Retinal pigment epithelial cell (primary cell): ENCODE measurements at regions not wholly inside any gene's neighbourhood (a gene's known extent, or its start where the extent isn't known, plus 50 kb on each side); places are given as distances from the start of the nearest gene placed in this dataset.

Experiments
- DNase-seq: peaks from one replicate; pipeline ENCODE4 v3.0.0-alpha.2; 2010; ENCODE audit warnings: low read depth
- H3K4me3 ChIP-seq: 2 replicates; pipeline ENCODE4 v1.5.1; 2011; ENCODE audit warnings: mild to moderate bottlenecking, low read length, control low read depth, moderate library complexity
- TF ChIP-seq, protein P1 (sequence below): conservative IDR thresholded peaks from 2 replicates; pipeline ENCODE4 v1.5.1; 2011; ENCODE audit warnings: low read depth, low read length, control low read depth, inconsistent platforms

DNA sequence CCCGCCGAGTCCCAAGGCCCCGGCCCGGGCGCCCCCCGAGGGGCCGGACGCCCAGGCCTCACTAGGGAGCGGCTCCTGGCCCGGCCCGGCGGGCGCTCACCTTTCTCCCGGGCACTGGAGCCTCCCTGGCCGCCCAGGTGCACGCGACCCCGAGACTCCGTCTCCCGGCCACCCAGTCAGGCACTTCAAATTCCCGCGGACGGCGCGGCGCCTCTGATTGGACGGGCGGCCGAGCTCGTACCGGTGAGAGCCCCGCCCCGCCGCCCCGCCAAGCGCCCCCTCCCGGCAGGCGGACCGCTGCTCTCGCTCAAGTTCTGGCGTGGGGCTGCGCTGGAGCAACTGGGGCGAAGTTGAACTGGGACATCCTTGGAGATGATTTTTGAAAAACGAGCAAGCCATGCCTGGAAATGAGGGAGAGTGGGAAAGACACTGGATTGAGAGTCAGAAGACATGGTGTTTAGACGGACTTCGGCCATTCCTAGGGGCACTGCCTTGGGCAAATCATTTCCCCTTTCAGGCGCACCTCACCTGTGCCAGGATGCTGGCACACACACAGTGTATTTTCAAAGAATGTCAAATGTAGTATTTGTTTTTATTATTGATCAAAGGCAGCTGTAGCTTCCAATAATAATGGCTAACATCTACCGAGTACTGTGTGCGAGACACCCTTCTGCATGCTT, 485.3 kb downstream of the UQCRFS1 start:
- peak overlapping the region; percentile 57 for H3K4me3 ChIP-seq
- TF ChIP-seq, protein P1, sequence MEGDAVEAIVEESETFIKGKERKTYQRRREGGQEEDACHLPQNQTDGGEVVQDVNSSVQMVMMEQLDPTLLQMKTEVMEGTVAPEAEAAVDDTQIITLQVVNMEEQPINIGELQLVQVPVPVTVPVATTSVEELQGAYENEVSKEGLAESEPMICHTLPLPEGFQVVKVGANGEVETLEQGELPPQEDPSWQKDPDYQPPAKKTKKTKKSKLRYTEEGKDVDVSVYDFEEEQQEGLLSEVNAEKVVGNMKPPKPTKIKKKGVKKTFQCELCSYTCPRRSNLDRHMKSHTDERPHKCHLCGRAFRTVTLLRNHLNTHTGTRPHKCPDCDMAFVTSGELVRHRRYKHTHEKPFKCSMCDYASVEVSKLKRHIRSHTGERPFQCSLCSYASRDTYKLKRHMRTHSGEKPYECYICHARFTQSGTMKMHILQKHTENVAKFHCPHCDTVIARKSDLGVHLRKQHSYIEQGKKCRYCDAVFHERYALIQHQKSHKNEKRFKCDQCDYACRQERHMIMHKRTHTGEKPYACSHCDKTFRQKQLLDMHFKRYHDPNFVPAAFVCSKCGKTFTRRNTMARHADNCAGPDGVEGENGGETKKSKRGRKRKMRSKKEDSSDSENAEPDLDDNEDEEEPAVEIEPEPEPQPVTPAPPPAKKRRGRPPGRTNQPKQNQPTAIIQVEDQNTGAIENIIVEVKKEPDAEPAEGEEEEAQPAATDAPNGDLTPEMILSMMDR = peak; percentile 50
- no peak for DNase-seq

DNA sequence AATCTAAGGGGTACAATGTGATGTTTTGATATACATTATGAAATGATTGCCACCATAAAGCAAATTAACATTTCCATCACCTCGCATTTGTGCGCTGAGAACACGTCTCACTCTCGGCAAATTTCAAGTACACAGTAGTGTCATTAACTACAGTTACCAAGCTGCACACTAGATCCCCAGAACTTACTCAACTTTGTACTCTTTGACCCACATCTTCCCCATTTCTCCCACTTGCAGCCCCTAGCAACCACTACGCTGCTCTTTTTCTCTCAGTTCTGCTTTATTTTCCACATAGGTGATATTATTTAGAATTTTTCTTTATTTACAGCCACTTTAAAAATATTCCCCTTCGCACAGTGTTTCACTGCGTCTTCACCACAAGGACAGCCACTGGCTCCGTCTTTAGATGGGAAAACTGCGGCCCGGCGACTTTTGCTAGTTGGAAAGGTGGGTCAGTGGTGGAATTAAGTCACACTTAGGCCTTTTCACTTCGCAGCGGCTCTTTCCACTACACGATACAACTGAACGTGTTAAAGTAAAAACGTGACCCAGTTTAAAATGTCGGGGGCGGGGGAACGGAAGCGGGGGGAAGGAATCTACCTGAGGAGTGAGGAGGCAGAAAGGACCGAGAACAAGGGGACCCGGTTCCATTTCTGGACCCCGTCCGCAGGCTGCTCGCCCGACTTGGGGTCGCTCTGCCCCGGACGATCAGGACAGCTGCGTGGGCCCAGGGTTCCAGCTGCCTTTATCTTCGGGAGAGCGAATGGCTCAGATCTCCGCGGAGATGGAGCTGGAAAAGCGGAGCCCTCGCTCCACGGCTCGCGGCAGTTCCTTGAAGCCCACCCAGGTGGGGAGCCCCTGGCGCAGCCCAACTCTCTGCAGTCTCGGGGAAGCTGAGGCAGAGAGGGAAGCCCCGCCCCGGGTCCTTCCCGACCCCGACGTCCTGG, 486.1 kb downstream of the UQCRFS1 start:
- TF ChIP-seq, protein P1 = no peak
- H3K4me3 ChIP-seq = peak overlapping the region; percentile 57
- no peak for DNase-seq

DNA sequence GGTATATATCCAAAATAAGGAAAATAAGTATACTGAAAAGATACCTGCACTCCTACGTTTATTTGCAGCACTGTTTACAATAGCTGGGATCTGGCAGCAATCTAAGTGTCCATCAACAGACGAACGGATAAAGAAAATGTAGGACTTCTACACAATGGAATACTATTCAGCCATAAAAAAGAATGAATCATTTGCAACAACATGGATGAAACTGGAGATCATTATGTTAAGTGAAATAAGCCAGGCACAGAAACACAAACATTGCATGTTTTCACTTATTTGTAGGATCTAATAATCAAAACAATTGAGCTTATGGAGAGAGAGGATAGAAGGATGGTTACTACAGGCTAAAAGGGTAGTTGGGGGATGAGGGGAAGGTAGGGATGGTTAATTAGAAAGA, 494.0 kb downstream of the UQCRFS1 start:
- TF ChIP-seq, protein P1 = no peak
- no peak overlapping the region for H3K4me3 ChIP-seq
- no peak for DNase-seq

DNA sequence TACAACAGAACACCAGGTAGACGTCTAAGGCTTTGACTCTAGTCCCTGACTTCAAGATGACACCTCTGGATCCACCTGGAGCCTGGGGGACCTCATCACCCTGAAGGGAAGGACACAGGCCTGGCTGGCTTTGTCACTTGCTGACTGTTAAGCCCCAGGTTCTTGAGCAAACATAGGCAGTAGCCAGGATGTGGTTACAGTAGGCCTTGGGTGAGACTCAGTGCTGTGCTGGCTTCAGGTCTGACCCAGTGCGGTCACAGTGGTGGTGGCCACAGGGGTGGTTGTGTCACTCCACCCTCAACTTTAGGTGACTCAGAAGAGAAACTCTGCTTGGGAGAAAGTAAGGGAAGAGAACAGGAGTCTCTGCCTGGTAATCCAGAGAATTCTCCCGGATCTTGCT, 497.8 kb downstream of the UQCRFS1 start:
- no peak overlapping the region for H3K4me3 ChIP-seq
- DNase-seq = no peak
- TF ChIP-seq, protein P1 = no peak

DNA sequence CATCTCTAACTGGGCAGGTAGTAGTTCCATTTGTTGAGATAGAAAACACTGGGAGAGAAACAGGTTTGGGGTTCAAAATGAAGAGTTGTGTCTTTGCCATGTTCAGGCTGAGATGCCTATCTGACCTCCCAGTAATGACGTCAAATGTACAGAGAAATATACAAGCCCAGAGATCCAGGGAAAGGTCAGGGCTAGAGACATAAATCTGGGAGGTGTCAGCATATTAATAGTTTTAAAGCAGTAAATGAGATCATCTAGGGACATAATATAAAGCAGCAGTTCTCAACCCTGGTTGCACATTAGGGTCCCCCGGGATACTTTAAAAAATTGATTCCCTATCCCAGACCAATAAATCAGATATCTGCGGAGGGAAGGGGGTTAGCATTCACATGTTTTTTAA, 501.5 kb downstream of the UQCRFS1 start:
- TF ChIP-seq, protein P1 = no peak
- no peak for DNase-seq
- no peak overlapping the region for H3K4me3 ChIP-seq

DNA sequence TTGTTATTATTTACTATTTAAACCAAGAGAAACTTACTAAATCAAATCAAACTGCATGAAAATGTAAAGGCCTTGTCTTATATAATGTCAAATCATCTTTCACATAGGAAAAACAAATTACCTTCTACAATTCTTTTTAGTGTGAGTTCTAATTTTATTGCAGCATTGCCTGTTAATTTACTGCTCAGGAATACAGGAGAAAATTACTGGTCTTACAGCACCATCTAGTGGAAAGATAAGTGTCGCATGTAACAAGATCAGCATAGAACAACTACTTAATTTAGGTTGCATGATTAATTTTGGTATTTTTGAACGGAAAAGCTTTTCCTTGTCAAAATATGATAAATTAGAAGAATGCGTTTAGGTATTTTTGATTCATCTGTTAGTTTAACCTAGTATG, 502.7 kb downstream of the UQCRFS1 start:
- TF ChIP-seq, protein P1 = peak; percentile 60
- DNase-seq = peak; percentile 36
- H3K4me3 ChIP-seq = no peak overlapping the region
